Skeletal muscle satellite cell (primary cell): ENCODE measurements at regions not wholly inside any gene's neighbourhood (a gene's known extent, or its start where the extent isn't known, plus 50 kb on each side); places are given as distances from the start of the nearest gene placed in this dataset.

Experiments
- H3K27me3 ChIP-seq: 2 replicates; pipeline ENCODE4 v1.7.0; 2013; ENCODE audit warnings: low read length; ENCODE audit not compliant: control insufficient read depth, insufficient read depth
- H3K36me3 ChIP-seq: 2 replicates; pipeline ENCODE4 v1.7.0; 2013; ENCODE audit warnings: mild to moderate bottlenecking, control low read depth, low read length; ENCODE audit not compliant: insufficient read depth
- H3K4me1 ChIP-seq: 2 replicates; pipeline ENCODE4 v1.7.0; 2013; ENCODE audit warnings: low read length; ENCODE audit not compliant: control insufficient read depth, insufficient read depth
- H3K4me2 ChIP-seq: 2 replicates; pipeline ENCODE4 v1.7.0; 2013; ENCODE audit warnings: mild to moderate bottlenecking, low read length
- H3K4me3 ChIP-seq: 2 replicates; pipeline ENCODE4 v1.7.0; 2013; ENCODE audit warnings: low read length
- H3K9ac ChIP-seq: 2 replicates; pipeline ENCODE4 v1.7.0; 2013; ENCODE audit warnings: mild to moderate bottlenecking, low read depth, low read length, moderate library complexity
- H3K9me3 ChIP-seq: replicated peaks from 2 replicates; pipeline ENCODE4 v1.7.0; 2013; ENCODE audit warnings: mild to moderate bottlenecking, control low read depth, low read length

GRCh38 chr12:107417004-107417403, 268.6 kb upstream of the PWP1 start:
- Histone ChIP-seq H3K9ac (no peak overlapping the region), H3K36me3 (no peaks in the 10 kb centered on the region), H3K4me3 (no peak overlapping the region), H3K4me1 (peaks cover 22% of the 10 kb centered on the region), H3K4me2 (no peak overlapping the region), H3K9me3 (no peaks in the 10 kb centered on the region), H3K27me3 (no peaks in the 10 kb centered on the region)

GRCh38 chr12:107418981-107419380, 266.6 kb upstream of the PWP1 start:
- Histone ChIP-seq H3K9ac (no peak overlapping the region), H3K4me3 (no peak overlapping the region), H3K4me2 (no peak overlapping the region), H3K9me3 (no peaks in the 10 kb centered on the region), H3K36me3 (no peaks in the 10 kb centered on the region), H3K4me1 (peaks cover 16% of the 10 kb centered on the region), H3K27me3 (no peaks in the 10 kb centered on the region)

- no peaks in the 10 kb centered on the region for H3K9me3 ChIP-seq
- no peaks in the 10 kb centered on the region for H3K27me3 ChIP-seq
- no peaks in the 10 kb centered on the region for H3K36me3 ChIP-seq
- H3K4me2 ChIP-seq, result no peak overlapping the region
- no peak overlapping the region for H3K9ac ChIP-seq
- no peaks in the 10 kb centered on the region for H3K4me1 ChIP-seq
- no peak overlapping the region for H3K4me3 ChIP-seq
Observed at GRCh38 chr12:107423531-107423930, 262.1 kb upstream of the PWP1 start.

- no peak overlapping the region for H3K4me3 ChIP-seq
- H3K4me2 ChIP-seq, result no peak overlapping the region
- H3K4me1 ChIP-seq, result no peaks in the 10 kb centered on the region
- no peaks in the 10 kb centered on the region for H3K36me3 ChIP-seq
- H3K9ac ChIP-seq, result no peak overlapping the region
- peaks cover 4% of the 10 kb centered on the region for H3K27me3 ChIP-seq
- H3K9me3 ChIP-seq, result no peaks in the 10 kb centered on the region
Observed at GRCh38 chr12:107429006-107429705, 256.4 kb upstream of the PWP1 start.

DNA sequence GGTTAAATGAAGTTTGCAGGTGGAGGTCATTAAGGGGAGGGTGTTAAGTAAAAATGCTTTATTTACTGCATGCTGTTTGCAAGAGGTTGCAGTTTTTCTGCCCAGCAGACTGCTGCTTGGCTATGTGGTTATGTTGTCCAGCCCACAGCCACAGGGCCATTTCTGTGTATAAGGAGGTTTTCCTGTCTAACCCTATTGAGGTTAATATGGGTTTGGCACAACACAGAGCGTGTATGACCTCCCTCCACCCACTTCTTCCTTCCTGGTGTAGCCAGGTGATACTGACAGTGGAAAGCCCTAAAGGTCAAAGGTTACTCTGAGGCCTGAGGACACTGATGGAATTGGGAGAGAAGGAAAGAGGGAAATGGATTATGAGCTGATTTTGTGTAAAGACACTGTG, 253.7 kb upstream of the PWP1 start:
- Histone ChIP-seq H3K4me1 (peaks cover 7% of the 10 kb centered on the region), H3K4me2 (no peak overlapping the region), H3K27me3 (peaks cover 4% of the 10 kb centered on the region), H3K9ac (no peak overlapping the region), H3K4me3 (no peak overlapping the region), H3K9me3 (no peaks in the 10 kb centered on the region), H3K36me3 (no peaks in the 10 kb centered on the region)

DNA sequence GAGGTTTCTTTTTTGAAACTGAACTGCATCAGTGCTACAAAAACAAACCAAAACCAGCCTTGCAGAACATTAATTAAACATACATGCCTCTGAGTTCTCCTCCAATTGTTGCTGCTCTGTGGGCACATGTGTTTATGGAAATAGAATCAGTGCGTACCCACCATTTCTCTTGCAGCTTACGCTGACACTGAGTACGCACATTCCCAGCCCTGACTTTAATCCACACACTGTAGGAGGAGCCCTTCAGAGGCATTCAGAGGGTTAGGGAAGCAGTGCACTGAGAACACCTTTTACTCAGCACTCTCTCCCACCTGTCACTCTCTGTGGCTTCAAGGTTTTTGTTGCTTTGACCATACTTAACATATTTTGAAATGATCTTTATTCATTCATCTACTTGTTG, 250.5 kb upstream of the PWP1 start:
- Histone ChIP-seq H3K4me3 (no peak overlapping the region), H3K9ac (no peak overlapping the region), H3K4me2 (no peak overlapping the region), H3K4me1 (peaks cover 7% of the 10 kb centered on the region), H3K9me3 (no peaks in the 10 kb centered on the region), H3K36me3 (no peaks in the 10 kb centered on the region), H3K27me3 (no peaks in the 10 kb centered on the region)

- H3K9ac ChIP-seq, result no peak overlapping the region
- H3K27me3 ChIP-seq, result no peaks in the 10 kb centered on the region
- no peaks in the 10 kb centered on the region for H3K36me3 ChIP-seq
- no peak overlapping the region for H3K4me2 ChIP-seq
- H3K9me3 ChIP-seq, result no peaks in the 10 kb centered on the region
- H3K4me1 ChIP-seq, result peaks cover 7% of the 10 kb centered on the region
- H3K4me3 ChIP-seq, result no peak overlapping the region
Observed at GRCh38 chr12:107435520-107435919, 250.1 kb upstream of the PWP1 start.

- Histone ChIP-seq H3K9me3 (no peaks in the 10 kb centered on the region), H3K9ac (no peak overlapping the region), H3K4me1 (peaks cover 7% of the 10 kb centered on the region), H3K36me3 (no peaks in the 10 kb centered on the region), H3K4me2 (no peak overlapping the region), H3K27me3 (no peaks in the 10 kb centered on the region), H3K4me3 (no peak overlapping the region)
Observed at GRCh38 chr12:107436376-107436775, 249.2 kb upstream of the PWP1 start.

- H3K4me1 ChIP-seq, result peaks cover 7% of the 10 kb centered on the region
- H3K4me3 ChIP-seq, result no peak overlapping the region
- H3K9me3 ChIP-seq, result no peaks in the 10 kb centered on the region
- H3K9ac ChIP-seq, result no peak overlapping the region
- H3K27me3 ChIP-seq, result no peaks in the 10 kb centered on the region
- no peaks in the 10 kb centered on the region for H3K36me3 ChIP-seq
- no peak overlapping the region for H3K4me2 ChIP-seq
Observed at GRCh38 chr12:107436836-107437235, 248.8 kb upstream of the PWP1 start.

DNA sequence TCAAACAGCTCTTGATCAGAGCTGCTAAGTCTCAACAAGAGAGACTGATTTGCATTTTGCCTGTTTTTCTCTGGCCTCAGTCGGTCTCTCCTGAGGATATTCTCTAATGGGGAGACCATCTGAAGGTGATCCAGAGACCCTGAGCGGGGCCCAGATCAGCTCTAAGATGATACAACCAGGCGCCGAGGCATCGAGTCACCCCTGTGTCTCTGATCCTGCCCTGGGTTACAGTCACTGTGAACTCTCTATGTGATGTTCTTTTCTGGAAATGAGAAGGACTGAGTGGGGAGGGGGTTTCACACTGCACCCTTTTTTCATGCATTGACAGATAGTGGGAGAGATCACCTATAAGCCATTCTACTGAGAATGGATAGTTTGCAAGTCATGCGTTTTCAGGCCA, 247.6 kb upstream of the PWP1 start:
- Histone ChIP-seq H3K4me2 (no peak overlapping the region), H3K27me3 (no peaks in the 10 kb centered on the region), H3K9me3 (no peaks in the 10 kb centered on the region), H3K9ac (no peak overlapping the region), H3K4me1 (peaks cover 7% of the 10 kb centered on the region), H3K36me3 (no peaks in the 10 kb centered on the region), H3K4me3 (no peak overlapping the region)

GRCh38 chr12:107439026-107439738, 246.4 kb upstream of the PWP1 start:
- Histone ChIP-seq H3K4me3 (no peak overlapping the region), H3K27me3 (no peaks in the 10 kb centered on the region), H3K9ac (no peak overlapping the region), H3K9me3 (no peaks in the 10 kb centered on the region), H3K36me3 (no peaks in the 10 kb centered on the region), H3K4me1 (peaks cover 7% of the 10 kb centered on the region), H3K4me2 (no peak overlapping the region)

- Histone ChIP-seq H3K4me3 (no peak overlapping the region), H3K9ac (no peak overlapping the region), H3K27me3 (no peaks in the 10 kb centered on the region), H3K9me3 (no peaks in the 10 kb centered on the region), H3K36me3 (no peaks in the 10 kb centered on the region), H3K4me2 (no peak overlapping the region), H3K4me1 (peaks cover 7% of the 10 kb centered on the region)
Observed at GRCh38 chr12:107440606-107441005, 245.0 kb upstream of the PWP1 start.
